Right lobe of liver (tissue), 4 donors: ENCODE measurements at regions not wholly inside any gene's neighbourhood (a gene's known extent, or its start where the extent isn't known, plus 50 kb on each side); places are given as distances from the start of the nearest gene placed in this dataset.

Experiments used
- CTCF ChIP-seq, 4 donors: fragments of 200-600 bp in 3 of 4; fragments of 450-650 bp in 1 of 4; IDR thresholded peaks; one replicate each; pipeline versions ENCODE4 v1.5.1 to v1.8.0; 2016 to 2022; ENCODE audit warnings: antibody characterized with exemption in 4 of 4, mild to moderate bottlenecking in 2 of 4
- POLR2A ChIP-seq: fragments of 450-650 bp; IDR thresholded peaks from one replicate; pipeline ENCODE4 v1.6.1; 2017; ENCODE audit warnings: antibody characterized with exemption, mild to moderate bottlenecking
- donor health status: DM: no; HTN: no; CAD: no.
- donor health status: DM: no; HTN: no; CAD: no.
- donor health status: DM: no; HTN: yes; CAD: no.

DNA sequence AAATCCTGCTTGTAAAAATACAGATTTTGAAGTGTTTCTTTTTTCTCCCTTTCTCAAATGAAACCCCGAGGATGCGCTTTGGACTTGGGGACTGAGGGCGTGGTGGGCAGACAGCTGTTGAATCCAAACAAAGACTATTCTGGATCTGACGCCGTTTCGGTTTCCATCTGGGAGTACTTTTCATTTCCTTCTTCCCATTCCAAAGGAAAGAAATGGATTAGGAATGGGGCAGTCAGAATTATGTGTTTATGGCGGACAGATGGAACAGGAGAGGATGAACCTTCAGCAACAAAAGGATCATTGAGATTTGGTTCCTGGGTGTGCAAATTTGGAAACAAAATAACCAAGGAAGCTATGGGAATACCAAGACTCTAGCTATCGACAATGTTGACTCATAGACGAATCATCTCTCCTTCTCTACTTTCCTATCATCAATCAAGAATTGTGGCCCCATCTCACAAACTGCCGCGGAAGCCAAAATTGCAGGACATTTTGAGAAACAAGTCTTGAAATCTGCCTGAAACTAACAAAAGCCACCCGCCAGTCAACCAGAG is 300.6 kb downstream of the PARP8 start:
- TF ChIP-seq CTCF (IDR thresholded peaks at IDR 0.05) (no peak), POLR2A (no peak)
